Liver (tissue), 7 donors: ENCODE measurements at regions not wholly inside any gene's neighbourhood (a gene's known extent, or its start where the extent isn't known, plus 50 kb on each side); places are given as distances from the start of the nearest gene placed in this dataset.

Source experiments
- DNase-seq: peaks from one replicate; pipeline ENCODE4 v3.0.0-alpha.2; 2017; ENCODE audit warnings: low spot score
- H3K27ac ChIP-seq, 2 donors: one replicate each; pipeline ENCODE4 v1.7.0; 2013; ENCODE audit warnings: inconsistent platforms in 2 of 2, low read length in 2 of 2, control low read depth in 1 of 2, low read depth in 1 of 2, mild to moderate bottlenecking in 1 of 2
- H3K27me3 ChIP-seq, 4 donors: one replicate each; pipeline versions ENCODE4 v1.6.1 to v1.7.0; 2013; ENCODE audit warnings: low read length in 3 of 4, inconsistent platforms in 1 of 4, mild to moderate bottlenecking in 1 of 4, moderate library complexity in 1 of 4; ENCODE audit not compliant: control insufficient read depth in 4 of 4, insufficient read depth in 4 of 4
- H3K36me3 ChIP-seq, 4 donors: one replicate each; pipeline versions ENCODE4 v1.6.1 to v1.7.0; 2013; ENCODE audit warnings: low read length in 3 of 4, mild to moderate bottlenecking in 3 of 4, low read depth in 1 of 4, moderate library complexity in 1 of 4; ENCODE audit not compliant: control insufficient read depth in 4 of 4, insufficient read depth in 3 of 4
- H3K4me1 ChIP-seq, 4 donors: one replicate each; pipeline versions ENCODE4 v1.6.1 to v1.7.0; 2013; ENCODE audit warnings: low read length in 3 of 4, mild to moderate bottlenecking in 3 of 4, moderate library complexity in 1 of 4; ENCODE audit not compliant: control insufficient read depth in 4 of 4, insufficient read depth in 4 of 4
- H3K4me3 ChIP-seq, 3 donors: one replicate each; pipeline versions ENCODE4 v1.6.1 to v1.7.0; 2013; ENCODE audit warnings: low read length in 3 of 3, control low read depth in 1 of 3, low read depth in 1 of 3, mild to moderate bottlenecking in 1 of 3
- H3K9ac ChIP-seq, 2 donors: one replicate each; pipeline ENCODE4 v1.7.0; 2013; ENCODE audit warnings: low read length in 2 of 2, mild to moderate bottlenecking in 2 of 2, moderate library complexity in 2 of 2, control low read depth in 1 of 2, low read depth in 1 of 2
- H3K9me3 ChIP-seq, 4 donors: one replicate each; pipeline versions ENCODE4 v1.6.1 to v1.7.0; 2013; ENCODE audit warnings: low read length in 3 of 4; ENCODE audit not compliant: control insufficient read depth in 4 of 4
- ATF3 ChIP-seq: IDR thresholded peaks from 2 replicates; pipeline ENCODE4 v1.6.1; 2016; ENCODE audit warnings: antibody characterized with exemption
- EGR1 ChIP-seq, 2 donors: IDR thresholded peaks; 2 replicates each; pipeline ENCODE4 v1.6.1; 2016 to 2018; ENCODE audit warnings: antibody characterized with exemption in 2 of 2, low read depth in 2 of 2
- FOXA1 ChIP-seq: IDR thresholded peaks from 2 replicates; pipeline ENCODE4 v1.6.1; 2016; ENCODE audit warnings: antibody characterized with exemption
- FOXA2 ChIP-seq: IDR thresholded peaks from 2 replicates; pipeline ENCODE4 v1.6.1; 2016; ENCODE audit warnings: antibody characterized with exemption
- GABPA ChIP-seq, 2 donors: IDR thresholded peaks in 1 of 2; conservative IDR thresholded peaks in 1 of 2; 2 replicates each; pipeline ENCODE4 v1.6.1; 2016; ENCODE audit warnings: antibody characterized with exemption in 2 of 2, mild to moderate bottlenecking in 1 of 2, moderate library complexity in 1 of 2
- HNF4A ChIP-seq, 2 donors: conservative IDR thresholded peaks; 2 replicates each; pipeline ENCODE4 v1.6.1; 2016; ENCODE audit warnings: antibody characterized with exemption in 2 of 2, mild to moderate bottlenecking in 2 of 2
- HNF4G ChIP-seq: IDR thresholded peaks from 2 replicates; pipeline ENCODE4 v1.6.1; 2016; ENCODE audit warnings: antibody characterized with exemption
- JUND ChIP-seq, 2 donors: IDR thresholded peaks; 2 replicates each; pipeline ENCODE4 v1.6.1; 2016; ENCODE audit warnings: antibody characterized with exemption in 2 of 2
- MAX ChIP-seq: IDR thresholded peaks from 2 replicates; pipeline ENCODE4 v1.6.1; 2016; ENCODE audit warnings: antibody characterized with exemption
- NR2F2 ChIP-seq: IDR thresholded peaks from 2 replicates; pipeline ENCODE4 v1.6.1; 2016; ENCODE audit warnings: antibody characterized with exemption
- RAD21 ChIP-seq, 2 donors: IDR thresholded peaks; 2 replicates each; pipeline ENCODE4 v1.6.1; 2016; ENCODE audit warnings: antibody characterized with exemption in 2 of 2, mild to moderate bottlenecking in 2 of 2
- REST ChIP-seq: IDR thresholded peaks from 2 replicates; pipeline ENCODE4 v1.6.1; 2016; ENCODE audit warnings: antibody characterized with exemption, mild to moderate bottlenecking
- RXRA ChIP-seq, 2 donors: IDR thresholded peaks; 2 replicates each; pipeline ENCODE4 v1.6.1; 2017 to 2018; ENCODE audit warnings: antibody characterized with exemption in 2 of 2, mild to moderate bottlenecking in 1 of 2
- SP1 ChIP-seq: IDR thresholded peaks from 2 replicates; pipeline ENCODE4 v1.6.1; 2018; ENCODE audit warnings: antibody characterized with exemption, mild to moderate bottlenecking
- TAF1 ChIP-seq: conservative IDR thresholded peaks from 2 replicates; pipeline ENCODE4 v1.6.1; 2016; ENCODE audit warnings: antibody characterized with exemption, mild to moderate bottlenecking
- YY1 ChIP-seq: IDR thresholded peaks from 2 replicates; pipeline ENCODE4 v1.6.1; 2016; ENCODE audit warnings: antibody characterized with exemption, mild to moderate bottlenecking
- WGBS: extraction: QIAGEN DNeasy Blood & Tissue Kit; methylation state at CpG from one replicate; pipeline ENCODE4 v1.1.7; 2013; 5-methylcytosine and 5-hydroxymethylcytosine counted together
- donor health status: healthy.
- donor health status: healthy.
- donor health status: healthy.
- donor health status: healthy.

- TF ChIP-seq REST (no peak), RAD21 (IDR thresholded peaks at IDR 0.05) (no peak), FOXA2 (no peak)
Measured at GRCh38 chr4:31078661-31079060, 358.5 kb downstream of the PCDH7 start (continued).

- H3K36me3 ChIP-seq: no peaks in the 10 kb centered on the region
- DNase-seq: no peak
- H3K4me3 ChIP-seq: no peak overlapping the region
- no peak for TF ChIP-seq HNF4A (conservative IDR thresholded peaks at IDR 0.05)
- no peak for TF ChIP-seq SP1
- TF ChIP-seq RXRA (IDR thresholded peaks at IDR 0.05): no peak
- TF ChIP-seq FOXA1: no peak
- no peak for TF ChIP-seq HNF4G
- TF ChIP-seq EGR1 (IDR thresholded peaks at IDR 0.05; ENCODE audit: low read depth in 2 of 2): no peak
- TF ChIP-seq JUND (IDR thresholded peaks at IDR 0.05): no peak
- no peak for TF ChIP-seq TAF1
- TF ChIP-seq ATF3: no peak
- TF ChIP-seq GABPA (IDR thresholded peaks at IDR 0.05 in 1 of 2, conservative IDR thresholded peaks at IDR 0.05 in 1 of 2): no peak
- no peak for TF ChIP-seq NR2F2
- H3K9ac ChIP-seq: no peak overlapping the region
- H3K9me3 ChIP-seq: no peaks in the 10 kb centered on the region
- 84% methylated on average over 3 of the region's 3 CpGs for WGBS
- no peaks in the 10 kb centered on the region for H3K4me1 ChIP-seq
- no peak overlapping the region for H3K27ac ChIP-seq
- no peaks in the 10 kb centered on the region for H3K27me3 ChIP-seq
Measured at GRCh38 chr4:31080887-31081286, 360.7 kb downstream of the PCDH7 start.

GRCh38 chr4:31081366-31081765 is 361.2 kb downstream of the PCDH7 start:
- Histone ChIP-seq H3K27me3 (no peaks in the 10 kb centered on the region), H3K9me3 (no peaks in the 10 kb centered on the region), H3K4me3 (no peak overlapping the region), H3K27ac (no peak overlapping the region), H3K36me3 (no peaks in the 10 kb centered on the region), H3K4me1 (no peaks in the 10 kb centered on the region), H3K9ac (no peak overlapping the region)
- DNase-seq: no peak
- TF ChIP-seq ATF3 (no peak), MAX (no peak), JUND (IDR thresholded peaks at IDR 0.05) (no peak), EGR1 (IDR thresholded peaks at IDR 0.05; ENCODE audit: low read depth in 2 of 2) (no peak), YY1 (no peak), FOXA1 (no peak)
